ENCODE measurements at regions not wholly inside any gene's neighbourhood (a gene's known extent, or its start where the extent isn't known, plus 50 kb on each side); places are given as distances from the start of the nearest gene placed in this dataset.
A peak's percentile ranks its signal among the peaks of the same experiment; 100 is the strongest.

DNA sequence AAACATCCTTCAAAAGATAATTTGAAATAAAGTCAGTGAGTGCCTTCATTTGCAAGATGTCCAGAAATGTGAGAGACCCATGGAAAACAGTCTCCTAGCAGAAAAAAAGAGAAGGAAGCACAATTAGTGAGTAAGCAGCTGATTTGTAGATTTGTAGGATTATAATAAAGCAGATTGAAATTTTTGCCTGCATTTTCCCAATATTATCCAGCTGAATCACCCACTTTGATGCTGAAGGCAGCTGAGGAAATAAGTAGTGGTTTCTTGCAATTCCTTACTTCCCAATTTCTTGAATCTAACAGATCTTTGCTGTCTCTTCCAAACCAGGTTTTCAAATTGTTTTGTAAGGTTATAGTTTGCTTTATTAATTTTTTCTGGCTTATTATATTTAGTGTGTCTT is 181.4 kb downstream of the GNAT3 start:
- Histone ChIP-seq H3K36me3 (ENCODE audit: low read depth) (no peaks in the 10 kb centered on the region), H3K4me3 (no peak overlapping the region), H3K9me3 (no peaks in the 10 kb centered on the region), H3K4me1 (ENCODE audit: low read depth) (peaks cover 12% of the 10 kb centered on the region)
- intact Hi-C loops (cut with DNase I, micrococcal nuclease): no loop called here
- DNase-seq (no peak), ATAC-seq (no peak)
- TF ChIP-seq, protein P1, sequence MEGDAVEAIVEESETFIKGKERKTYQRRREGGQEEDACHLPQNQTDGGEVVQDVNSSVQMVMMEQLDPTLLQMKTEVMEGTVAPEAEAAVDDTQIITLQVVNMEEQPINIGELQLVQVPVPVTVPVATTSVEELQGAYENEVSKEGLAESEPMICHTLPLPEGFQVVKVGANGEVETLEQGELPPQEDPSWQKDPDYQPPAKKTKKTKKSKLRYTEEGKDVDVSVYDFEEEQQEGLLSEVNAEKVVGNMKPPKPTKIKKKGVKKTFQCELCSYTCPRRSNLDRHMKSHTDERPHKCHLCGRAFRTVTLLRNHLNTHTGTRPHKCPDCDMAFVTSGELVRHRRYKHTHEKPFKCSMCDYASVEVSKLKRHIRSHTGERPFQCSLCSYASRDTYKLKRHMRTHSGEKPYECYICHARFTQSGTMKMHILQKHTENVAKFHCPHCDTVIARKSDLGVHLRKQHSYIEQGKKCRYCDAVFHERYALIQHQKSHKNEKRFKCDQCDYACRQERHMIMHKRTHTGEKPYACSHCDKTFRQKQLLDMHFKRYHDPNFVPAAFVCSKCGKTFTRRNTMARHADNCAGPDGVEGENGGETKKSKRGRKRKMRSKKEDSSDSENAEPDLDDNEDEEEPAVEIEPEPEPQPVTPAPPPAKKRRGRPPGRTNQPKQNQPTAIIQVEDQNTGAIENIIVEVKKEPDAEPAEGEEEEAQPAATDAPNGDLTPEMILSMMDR (IDR thresholded peaks at IDR 0.05): no peak

DNA sequence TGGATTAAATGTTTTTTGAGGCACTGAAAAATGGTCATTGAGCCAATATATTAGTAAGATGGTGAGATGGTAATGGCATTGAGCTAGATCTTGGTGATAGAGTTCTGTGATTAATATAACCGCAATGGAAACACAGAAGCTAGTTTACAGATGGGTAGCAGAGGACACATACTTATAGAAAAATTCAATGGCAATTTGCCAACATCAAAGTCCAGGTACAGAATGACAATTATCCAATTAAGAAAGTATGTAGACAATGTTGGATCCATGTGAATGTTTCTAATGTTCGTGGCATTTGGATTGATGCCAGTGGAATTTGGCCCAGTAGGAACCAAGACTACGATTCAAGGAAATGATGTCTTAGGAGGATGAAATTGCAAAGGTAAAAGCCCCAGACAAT is 187.8 kb downstream of the GNAT3 start:
- H3K9me3 ChIP-seq: no peaks in the 10 kb centered on the region
- DNase-seq: no peak

DNA sequence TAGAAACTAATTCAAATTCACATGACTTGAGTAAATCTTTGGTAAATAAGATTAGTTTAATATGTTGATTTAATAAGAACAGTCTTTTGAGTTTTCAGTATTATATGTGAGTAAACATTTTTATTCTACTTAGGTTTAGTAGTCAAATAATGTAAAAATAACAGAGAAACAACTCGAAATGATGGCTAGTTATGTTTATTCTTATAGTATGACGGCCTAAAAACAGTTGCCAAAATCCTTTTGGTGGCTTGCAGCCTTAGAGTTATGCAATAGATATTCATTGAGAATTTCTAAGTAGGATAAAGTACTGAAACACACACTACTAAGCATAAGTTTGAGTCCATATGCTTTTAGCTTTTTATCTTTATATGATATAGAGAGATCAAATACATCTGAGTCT is 184.8 kb downstream of the GNAI1 start:
- Histone ChIP-seq H3K9me3 (no peaks in the 10 kb centered on the region), H3K4me1 (ENCODE audit: low read depth) (no peaks in the 10 kb centered on the region), H3K36me3 (ENCODE audit: low read depth) (no peaks in the 10 kb centered on the region), H3K4me3 (no peak overlapping the region)
- ATAC-seq (no peak), DNase-seq (no peak)
- intact Hi-C loops (cut with DNase I, micrococcal nuclease): no loop called here
- TF ChIP-seq, protein P1 (IDR thresholded peaks at IDR 0.05): no peak

More for the DNA sequence above, 187.8 kb downstream of the GNAT3 start:
- intact Hi-C loops (cut with DNase I, micrococcal nuclease): no loop called here
- TF ChIP-seq, protein P1 (IDR thresholded peaks at IDR 0.05): no peak
- H3K36me3 ChIP-seq (ENCODE audit: low read depth): no peaks in the 10 kb centered on the region
- no peak overlapping the region for H3K4me3 ChIP-seq
- no peak for ATAC-seq
- no peaks in the 10 kb centered on the region for H3K4me1 ChIP-seq (ENCODE audit: low read depth)

DNA sequence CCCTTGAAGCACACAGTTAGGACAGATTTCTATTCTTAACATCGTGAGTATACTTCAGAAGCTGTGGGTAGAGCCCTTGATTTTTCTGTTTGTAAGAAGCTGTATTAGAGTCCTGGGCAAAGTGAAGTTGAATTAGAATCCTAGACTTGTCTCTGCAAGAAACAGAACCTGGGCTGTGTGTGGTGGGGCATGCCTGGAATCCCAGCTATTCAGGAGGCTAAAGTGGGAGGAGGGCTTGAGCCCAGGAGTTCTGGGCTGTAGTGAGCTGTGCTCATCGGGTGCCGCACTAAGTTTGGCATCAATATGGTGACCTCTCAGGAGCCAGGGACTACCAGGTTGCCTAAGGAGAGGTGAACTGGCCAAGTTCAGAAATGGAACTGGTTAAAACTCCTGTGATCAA is 183.4 kb downstream of the GNAI1 start:
- Histone ChIP-seq H3K4me1 (ENCODE audit: low read depth) (no peaks in the 10 kb centered on the region), H3K4me3 (no peak overlapping the region), H3K36me3 (ENCODE audit: low read depth) (no peaks in the 10 kb centered on the region), H3K9me3 (no peaks in the 10 kb centered on the region)
- DNase-seq (no peak), ATAC-seq (no peak)
- TF ChIP-seq, protein P1 (IDR thresholded peaks at IDR 0.05): no peak
- intact Hi-C loops (cut with DNase I, micrococcal nuclease): no loop called here

DNA sequence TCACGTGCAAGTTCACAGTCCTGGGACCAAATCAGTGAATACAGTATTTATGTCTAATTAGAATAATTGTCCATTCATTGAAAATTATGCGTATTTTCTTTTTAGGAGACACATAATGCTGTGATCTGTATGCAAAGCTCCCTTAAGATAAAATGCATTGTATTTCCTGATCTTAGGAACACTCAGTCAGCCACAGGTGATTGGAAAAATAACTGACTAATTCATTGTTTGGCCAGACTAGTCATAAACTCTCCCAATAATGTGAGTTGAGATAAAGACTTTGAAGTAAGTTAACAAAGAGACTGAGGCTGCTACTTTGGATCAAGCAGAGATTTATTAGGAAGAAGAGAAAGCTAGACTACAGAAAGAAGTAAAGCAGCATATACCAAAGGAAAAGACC is 182.2 kb downstream of the GNAI1 start:
- Histone ChIP-seq H3K36me3 (ENCODE audit: low read depth) (no peaks in the 10 kb centered on the region), H3K4me3 (no peak overlapping the region), H3K9me3 (no peaks in the 10 kb centered on the region), H3K4me1 (ENCODE audit: low read depth) (no peaks in the 10 kb centered on the region)
- TF ChIP-seq, protein P1 (IDR thresholded peaks at IDR 0.05): no peak
- intact Hi-C loops (cut with DNase I, micrococcal nuclease): no loop called here
- DNase-seq: no peak
- peak; percentile 37 for ATAC-seq

DNA sequence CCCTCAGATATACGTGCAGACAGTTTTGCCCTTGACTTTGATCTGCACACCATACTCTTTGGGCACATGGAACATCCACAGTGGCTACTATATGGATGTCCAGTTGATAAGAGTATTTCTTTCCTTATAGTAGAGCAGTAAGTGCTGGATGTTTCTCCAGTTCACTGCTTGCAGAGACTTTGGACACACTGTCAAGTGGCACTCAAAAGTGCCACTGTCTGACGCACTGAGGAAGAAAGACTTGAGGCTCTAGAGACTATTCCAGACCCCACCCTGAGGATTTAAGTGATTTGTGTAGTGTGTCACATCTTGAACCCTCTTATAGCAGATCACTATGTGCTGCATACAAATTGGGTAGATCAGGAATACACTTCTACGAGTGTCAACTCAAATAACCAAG is 179.1 kb downstream of the GNAI1 start:
- TF ChIP-seq, protein P1 (IDR thresholded peaks at IDR 0.05): no peak
- intact Hi-C loops (cut with DNase I, micrococcal nuclease): no loop called here
- no peaks in the 10 kb centered on the region for H3K36me3 ChIP-seq (ENCODE audit: low read depth)
- H3K9me3 ChIP-seq: no peaks in the 10 kb centered on the region
- ATAC-seq: no peak
- DNase-seq: no peak
- no peaks in the 10 kb centered on the region for H3K4me1 ChIP-seq (ENCODE audit: low read depth)
- H3K4me3 ChIP-seq: no peak overlapping the region
